HG02798 (cell line): ENCODE measurements at regions not wholly inside any gene's neighbourhood (a gene's known extent, or its start where the extent isn't known, plus 50 kb on each side); places are given as distances from the start of the nearest gene placed in this dataset.
"Not testable (repeated sequence)": the region's sequence is repeated elsewhere in the genome, so short reads cannot be mapped to it uniquely, and the experiment has no call there.

Experiments
- ATAC-seq: cut with Tn5 transposase; IDR thresholded peaks from one replicate; pipeline ENCODE4 v1.9.1; 2021; ENCODE audit warnings: mild to moderate bottlenecking; ENCODE audit not compliant: unreplicated experiment, poor library complexity

DNA sequence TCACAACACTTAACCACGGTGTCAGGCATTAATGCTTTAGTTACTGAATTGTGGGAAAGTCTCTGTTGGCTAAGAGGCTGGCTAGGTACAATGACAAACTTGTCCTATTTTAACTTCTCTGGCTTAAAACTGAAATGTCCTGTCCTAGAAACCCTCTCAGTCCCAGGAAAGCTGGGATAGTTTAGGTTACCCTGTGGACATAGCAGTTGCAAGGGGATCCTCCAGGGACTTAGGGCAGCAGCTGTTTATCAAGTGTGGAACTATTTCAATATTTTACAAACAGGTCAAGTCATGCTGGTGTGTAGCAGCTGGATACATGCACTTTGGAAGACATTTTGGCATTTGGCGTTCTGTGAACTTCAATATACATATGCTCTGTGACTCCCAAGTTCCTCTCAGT lies 95.0 kb upstream of the ARRDC3 start:
- no peak for ATAC-seq

DNA sequence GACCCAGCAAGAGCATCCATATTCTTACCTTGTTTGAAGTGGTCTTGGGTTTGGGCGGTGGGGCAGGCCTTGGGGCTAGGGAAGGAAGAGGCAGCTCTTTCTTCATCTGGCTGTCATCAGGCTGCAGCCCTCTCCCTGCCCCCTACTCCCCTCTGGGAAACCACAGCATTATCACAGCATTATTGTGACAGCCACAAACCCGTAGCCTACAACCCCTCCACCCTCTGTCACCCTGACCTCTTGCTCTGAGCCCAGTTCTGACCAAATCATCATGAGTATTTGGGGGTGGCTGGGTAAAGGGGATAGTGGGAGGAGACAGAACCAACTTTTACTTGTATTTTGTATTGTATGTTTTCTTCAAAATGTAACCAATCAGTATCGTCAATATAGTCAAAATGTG lies 94.3 kb upstream of the ARRDC3 start:
- no peak for ATAC-seq

DNA sequence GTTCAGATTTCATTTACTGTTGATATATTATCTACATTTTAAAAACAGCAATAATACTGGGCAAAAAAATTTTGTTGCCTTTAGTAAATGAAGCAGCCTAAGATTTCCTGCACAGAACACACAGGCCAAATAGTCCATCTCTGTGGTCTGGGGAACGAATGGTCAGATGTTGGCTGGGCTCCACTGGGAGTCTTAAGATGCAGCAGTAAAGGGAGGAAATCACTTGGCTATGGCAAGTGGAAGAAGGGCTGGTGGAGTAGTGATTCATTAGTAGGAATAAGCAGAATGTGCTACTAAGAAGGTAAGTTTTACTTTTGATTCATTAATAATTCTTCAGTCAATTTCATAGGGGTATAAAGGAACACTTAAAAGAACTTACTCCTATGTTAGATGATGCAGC lies 91.1 kb upstream of the ARRDC3 start:
- no peak for ATAC-seq

- no peak for ATAC-seq
Measured at GRCh38 chr5:91472631-91473030, 89.5 kb upstream of the ARRDC3 start.

DNA sequence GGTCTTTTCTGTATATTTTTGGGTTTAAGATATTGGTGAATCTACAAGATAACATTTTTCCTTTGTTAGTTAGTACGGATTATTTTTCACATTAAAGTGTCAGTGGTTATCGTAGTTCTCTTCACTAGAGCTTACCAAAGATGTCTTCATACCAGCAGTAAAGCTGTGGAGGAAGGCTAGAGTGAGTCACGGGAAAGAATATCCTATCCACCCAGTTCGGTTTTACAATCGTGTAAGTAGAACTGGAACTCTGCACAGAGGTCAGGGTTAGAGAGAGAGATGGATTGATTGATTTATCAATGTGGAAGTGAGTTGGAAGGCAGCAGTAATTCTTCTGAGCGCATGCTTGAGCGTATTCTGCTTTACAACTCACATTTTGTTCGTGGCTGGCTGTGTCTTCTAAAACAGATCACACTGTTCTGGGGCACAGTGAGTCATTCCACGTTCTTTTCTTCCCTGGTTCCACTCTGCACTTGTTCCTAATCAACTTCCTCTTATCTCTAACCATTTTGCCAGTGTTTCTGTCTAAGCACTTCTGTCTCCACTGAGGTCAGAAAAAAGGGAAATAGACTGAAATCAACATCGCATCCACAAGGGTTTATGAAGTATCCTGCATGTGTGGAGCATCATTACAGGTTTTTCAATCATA lies 86.5 kb upstream of the ARRDC3 start:
- no peak for ATAC-seq

DNA sequence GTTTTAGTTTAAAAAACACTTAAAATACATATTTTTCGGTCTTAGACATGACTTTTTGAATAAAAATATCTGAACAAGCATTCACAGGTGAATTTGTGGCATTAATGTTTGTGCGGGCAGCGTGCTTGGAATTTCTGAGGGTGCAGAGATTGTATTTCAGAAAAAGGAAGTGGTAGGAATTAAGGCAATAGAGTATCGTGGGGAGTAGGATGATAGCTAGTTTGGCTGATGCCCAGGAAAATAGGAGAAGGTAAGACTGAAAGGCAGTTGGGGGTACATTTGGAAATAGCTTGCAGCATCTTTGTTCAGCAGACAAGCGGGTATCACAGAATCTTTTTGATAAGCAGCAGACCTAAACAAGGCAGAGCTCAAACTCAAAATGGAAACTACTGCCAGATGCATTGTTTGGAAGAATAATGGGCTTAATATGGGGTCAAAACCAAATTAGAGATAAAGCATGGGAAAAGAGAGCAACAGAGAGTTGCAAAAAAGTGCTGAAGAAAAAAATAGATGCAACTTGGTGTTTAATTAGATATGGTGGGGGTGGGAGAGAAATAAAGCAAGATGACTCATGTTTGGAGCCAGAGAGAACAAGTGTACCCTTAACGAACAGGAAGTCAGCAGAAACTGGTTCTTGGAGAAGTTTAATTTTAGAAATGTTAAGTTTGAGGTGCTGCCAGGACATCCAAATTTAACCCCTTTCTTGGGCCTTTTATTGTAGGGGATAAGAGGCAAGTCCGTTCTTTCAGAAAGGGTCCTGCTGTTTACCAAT lies 85.7 kb upstream of the ARRDC3 start:
- no peak for ATAC-seq

DNA sequence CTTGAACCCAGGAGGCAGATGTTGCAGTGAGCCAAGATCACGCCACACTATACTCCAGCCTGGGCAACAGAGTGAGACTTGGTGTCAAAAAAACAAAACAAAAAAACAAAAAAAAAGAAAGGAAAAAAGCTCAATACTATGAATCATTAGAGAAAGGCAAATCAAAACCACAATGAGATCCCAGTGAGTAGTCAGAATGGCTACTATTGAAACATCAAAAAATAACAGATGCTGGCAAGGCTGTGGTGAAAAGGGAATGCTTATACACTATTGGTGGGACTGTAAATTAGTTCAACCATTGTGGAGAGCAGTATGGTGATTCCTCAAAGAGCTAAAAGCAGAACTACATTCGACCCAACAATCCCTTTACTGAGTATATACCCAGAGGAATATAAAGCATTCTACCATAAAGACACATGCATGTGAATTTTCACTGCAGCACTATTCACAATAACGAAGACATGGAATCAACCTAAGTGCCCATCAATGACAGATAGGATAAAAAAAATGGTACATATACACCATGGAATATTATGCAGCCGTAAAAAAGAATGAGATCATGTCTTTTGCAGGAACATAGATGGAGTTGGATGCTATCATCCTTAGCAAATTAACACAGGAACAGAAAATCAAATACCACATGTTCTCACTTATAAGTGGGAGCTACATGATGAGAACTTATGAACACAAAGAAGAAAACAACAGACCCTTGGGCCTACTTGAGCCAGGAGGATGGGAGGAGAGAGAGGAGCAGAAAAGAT lies 81.9 kb upstream of the ARRDC3 start:
- ATAC-seq = no peak

DNA sequence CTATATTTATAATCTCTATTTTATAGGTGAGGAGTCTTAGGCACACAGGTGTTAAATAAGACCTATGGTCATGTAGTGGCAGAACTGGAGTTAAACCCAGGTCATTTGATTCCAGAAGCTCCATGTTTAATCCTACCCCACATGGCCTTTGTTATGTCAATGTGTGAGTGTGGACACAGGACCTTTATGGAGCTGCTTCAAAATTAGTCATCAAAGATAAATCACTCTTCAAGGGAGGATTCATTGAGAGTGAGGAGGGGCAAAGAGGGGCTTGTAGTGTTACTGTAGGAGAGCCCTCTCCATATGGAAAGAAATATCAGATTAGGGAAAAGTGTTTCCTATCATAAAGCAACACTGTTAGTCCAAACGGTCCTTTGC lies 74.6 kb upstream of the ARRDC3 start:
- ATAC-seq = no peak

- ATAC-seq = no peak
Measured at GRCh38 chr5:91456928-91457680, 74.0 kb upstream of the ARRDC3 start.

DNA sequence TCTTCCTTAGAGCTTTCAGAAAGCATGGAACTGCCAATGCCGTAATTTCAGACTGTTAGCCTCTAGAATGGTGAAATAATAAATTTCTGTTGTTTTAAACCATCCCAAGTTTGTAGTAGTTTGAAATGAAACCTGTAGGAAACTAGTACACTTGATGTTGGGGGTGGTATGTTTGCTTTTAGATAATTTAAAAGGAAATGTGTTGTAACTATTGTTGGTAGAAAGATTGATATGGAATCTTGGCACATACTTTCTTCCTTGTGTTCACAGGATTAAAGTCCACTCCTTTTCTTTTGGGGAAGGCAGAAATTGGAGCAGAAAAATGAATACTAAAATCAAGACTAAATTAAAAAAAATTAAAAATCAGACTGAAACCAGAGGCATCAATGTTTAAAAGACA lies 66.0 kb upstream of the ARRDC3 start:
- no peak for ATAC-seq

DNA sequence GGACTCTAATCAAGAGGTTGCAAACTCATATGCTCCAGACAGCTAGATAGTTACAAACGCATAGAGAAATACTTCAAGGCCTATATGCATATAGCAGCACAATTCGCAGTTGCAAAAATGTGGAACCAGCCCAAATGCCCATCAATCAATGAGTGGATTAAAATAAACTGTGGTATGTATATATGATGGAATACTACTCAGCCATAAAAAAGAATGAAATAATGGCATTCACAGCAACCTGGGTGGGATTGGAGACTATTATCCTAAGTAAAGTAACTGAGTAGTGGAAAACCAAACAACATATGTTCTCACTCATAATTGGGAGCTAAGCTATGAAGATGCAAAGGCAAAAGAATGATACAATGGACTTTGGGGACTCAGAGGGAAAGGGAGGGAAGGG lies 65.0 kb upstream of the ARRDC3 start:
- ATAC-seq = not testable (repeated sequence)

DNA sequence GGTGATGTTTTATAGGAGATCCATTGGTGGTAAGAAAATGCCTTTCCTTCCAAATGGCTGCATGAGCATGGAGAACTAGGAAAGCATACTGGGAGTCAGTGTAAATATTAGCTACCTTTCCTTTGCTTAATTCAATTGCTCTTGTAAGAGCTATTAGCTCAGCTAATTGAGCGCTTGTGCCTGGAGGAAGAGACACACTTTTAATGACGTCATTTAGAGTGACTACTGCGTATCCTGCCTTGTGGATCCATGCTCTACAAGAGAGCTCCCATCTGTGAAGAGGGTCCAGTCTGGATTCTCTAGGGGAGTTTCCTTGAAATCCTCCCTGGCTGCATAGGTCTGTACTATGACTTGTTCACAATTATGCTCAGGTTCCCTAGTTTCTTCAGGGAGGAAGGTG lies 63.8 kb upstream of the ARRDC3 start:
- not testable (repeated sequence) for ATAC-seq

- no peak for ATAC-seq
Measured at GRCh38 chr5:91443761-91444467, 60.8 kb upstream of the ARRDC3 start.

DNA sequence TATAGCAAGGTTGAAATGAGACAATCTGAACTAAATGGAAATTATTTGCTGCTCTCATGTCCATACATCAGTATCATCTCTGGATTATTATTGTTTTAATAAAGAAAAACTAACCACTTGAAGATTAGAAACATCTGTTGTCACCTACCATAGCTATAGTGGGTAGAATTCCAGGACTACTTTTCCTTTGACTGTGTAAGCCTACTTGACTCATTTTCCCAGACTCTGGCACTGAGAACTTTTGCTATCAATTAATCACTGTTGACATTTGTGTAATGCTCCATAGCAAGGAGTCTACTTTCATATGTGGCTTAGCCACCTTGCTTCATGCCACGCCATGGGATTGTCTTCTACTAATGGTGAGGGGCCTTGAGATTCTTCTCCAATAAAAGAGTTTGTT lies 59.9 kb upstream of the ARRDC3 start:
- ATAC-seq = no peak

DNA sequence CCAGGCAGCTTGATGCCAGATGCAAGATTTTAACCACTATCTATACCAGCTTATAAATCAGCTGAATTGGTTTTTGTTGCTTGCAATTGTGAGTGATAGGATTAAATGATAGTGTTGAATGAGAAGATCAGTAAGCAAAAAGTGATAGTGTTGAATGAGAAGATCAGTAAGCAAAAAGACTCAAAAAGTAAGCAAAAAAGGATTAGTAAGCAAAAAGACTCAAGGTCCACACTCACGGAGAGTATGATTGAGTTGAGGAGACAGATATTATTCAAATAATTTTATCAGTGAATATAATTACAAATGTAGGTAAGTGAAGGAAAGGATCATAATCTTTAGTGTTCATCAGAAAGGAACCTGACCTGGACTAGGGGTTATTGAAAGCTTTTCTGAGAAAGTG lies 58.0 kb upstream of the ARRDC3 start:
- no peak for ATAC-seq

GRCh38 chr5:91438871-91439270 lies 55.8 kb upstream of the ARRDC3 start:
- no peak for ATAC-seq

DNA sequence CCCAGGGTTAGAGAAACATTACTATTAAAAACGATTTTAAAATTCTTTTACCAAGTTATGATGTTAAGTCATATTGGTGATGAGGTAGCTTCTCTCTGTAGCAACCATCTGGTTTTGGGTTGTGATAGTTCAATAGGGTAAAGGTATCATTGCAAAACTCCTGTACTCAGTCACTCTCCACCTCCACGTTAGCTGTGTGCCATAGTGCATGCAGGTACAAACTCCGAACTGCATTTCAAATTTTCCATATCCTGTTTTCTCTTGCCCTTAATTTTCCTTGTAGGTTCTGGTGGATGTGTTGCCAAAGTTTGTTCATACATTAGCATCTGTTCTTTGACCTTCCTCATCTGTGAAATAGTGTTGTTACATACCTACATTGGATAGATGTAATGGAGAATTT lies 53.1 kb upstream of the ARRDC3 start:
- ATAC-seq = no peak

DNA sequence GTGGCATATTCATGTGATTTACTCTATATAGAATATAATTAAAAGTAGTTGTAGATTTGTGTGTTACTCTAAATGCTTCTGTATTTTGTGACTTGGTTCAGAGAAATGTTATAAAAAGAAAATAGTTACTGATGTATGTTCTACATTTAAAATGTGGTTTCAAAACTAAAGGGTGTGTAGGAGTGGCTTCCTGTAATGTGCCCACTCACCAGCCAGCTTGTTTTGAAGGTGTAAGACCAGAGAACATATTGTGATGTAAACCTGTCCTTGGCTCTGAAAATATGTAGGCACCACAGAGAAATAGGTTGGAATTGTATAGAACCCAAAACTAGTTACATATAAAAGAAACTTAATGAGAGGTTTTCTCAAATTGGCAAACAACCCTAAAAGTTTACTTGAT lies 51.2 kb upstream of the ARRDC3 start:
- peak; percentile 65 for ATAC-seq

GRCh38 chr5:91433861-91434260 lies 50.7 kb upstream of the ARRDC3 start:
- ATAC-seq = no peak
